K562 (cell line): ENCODE measurements at regions not wholly inside any gene's neighbourhood (a gene's known extent, or its start where the extent isn't known, plus 50 kb on each side); places are given as distances from the start of the nearest gene placed in this dataset.

Experiments
- ATAC-seq: fragments of 200-7000 bp; cut with Tn5 transposase; 3 replicates; pipeline ENCODE4 v1.9.1; 2020; ENCODE audit warnings: moderate library complexity
- BruUV-seq: library from RNA; stranded (reverse); fragments of 400-500 nt; replicated peaks from 2 replicates; lab custom pipeline; 2021; lab: Mats Ljungman, UMichigan
- CTCF ChIA-PET: fragments of 300-600 bp; formaldehyde crosslinking; extraction: SDS; loops from one replicate; lab custom pipeline; 2021; ENCODE audit warnings: low intra/inter-chr PET ratio; lab: Yijun Ruan, JAX
- POLR2A ChIA-PET: fragments of 300-600, 350-650 bp; sonication (Branson Sonifier 250); formaldehyde crosslinking; extraction: SDS; loops from one replicate; lab custom pipeline; 2021; ENCODE audit warnings: antibody characterized with exemption, inconsistent platforms; lab: Yijun Ruan, JAX
- DNase-seq, 4 experiments: peaks; one replicate each; pipeline versions ENCODE4 v3.0.0 to v3.0.0-alpha.2; 2011 to 2018; ENCODE audit warnings: low spot score in 3 of 4, mixed read lengths in 3 of 4; ENCODE audit errors: extremely low read depth in 1 of 4
- FAIRE-seq: peaks from 2 replicates; lab custom pipeline; 2011; peaks lifted over from hg19 to GRCh38; lab: Jason Lieb, UNC
- H2AFZ ChIP-seq: 2 replicates; pipeline ENCODE4 v1.6.0; 2011; ENCODE audit warnings: low read depth, low read length, control low read depth, inconsistent platforms
- H3K27ac ChIP-seq: fragments of 200-600 bp; 3 replicates; pipeline ENCODE4 v1.8.0; 2011; ENCODE audit warnings: low read depth, mild to moderate bottlenecking, control low read depth, inconsistent platforms, low read length, moderate library complexity, mixed read lengths; ENCODE audit errors: extremely low read depth
- H3K27me3 ChIP-seq, 2 experiments: fragments of 300-600 bp in 1 of 2; 2 replicates in 1 of 2; 3 replicates in 1 of 2; pipeline versions ENCODE4 v1.6.0 to v1.8.0; 2011; ENCODE audit warnings: inconsistent platforms in 2 of 2, low read length in 2 of 2, mild to moderate bottlenecking in 1 of 2, mixed read lengths in 1 of 2, moderate library complexity in 1 of 2; ENCODE audit not compliant: control insufficient read depth in 2 of 2, insufficient read depth in 2 of 2
- H3K36me3 ChIP-seq: fragments of 300-600 bp; 3 replicates; pipeline ENCODE4 v1.8.0; 2011; ENCODE audit warnings: mild to moderate bottlenecking, low read length, inconsistent platforms; ENCODE audit not compliant: control insufficient read depth, insufficient read depth
- H3K4me1 ChIP-seq, 2 experiments: fragments of 200-600 bp in 1 of 2; replicated peaks in 1 of 2; 2 replicates in 1 of 2; 3 replicates in 1 of 2; pipeline versions ENCODE4 v1.5.1 to v1.8.0; 2011; ENCODE audit warnings: inconsistent platforms in 2 of 2, low read length in 2 of 2, mild to moderate bottlenecking in 1 of 2, mixed read lengths in 1 of 2, moderate library complexity in 1 of 2; ENCODE audit not compliant: control insufficient read depth in 2 of 2, insufficient read depth in 2 of 2
- H3K4me2 ChIP-seq: 2 replicates; pipeline ENCODE4 v1.6.1; 2011; ENCODE audit warnings: low read length, control low read depth, inconsistent platforms, mixed read lengths; ENCODE audit not compliant: insufficient read depth
- H3K4me3 ChIP-seq: fragments of 200-600 bp; sonication (generic), shearing (Covaris generic); 2 replicates; pipeline ENCODE4 v1.5.1; 2016; ENCODE audit warnings: control low read depth, inconsistent platforms
- H3K79me2 ChIP-seq: fragments of 200-600 bp; 3 replicates; pipeline ENCODE4 v1.8.0; 2011; ENCODE audit warnings: low read length, inconsistent platforms; ENCODE audit not compliant: control insufficient read depth, insufficient read depth
- H3K9ac ChIP-seq, 2 experiments: 2 replicates each; pipeline versions ENCODE4 v1.6.0 to v1.6.1; 2011; ENCODE audit warnings: low read depth in 2 of 2, low read length in 2 of 2, control low read depth in 1 of 2, inconsistent platforms in 1 of 2, mild to moderate bottlenecking in 1 of 2, mixed read lengths in 1 of 2; ENCODE audit not compliant: insufficient read depth in 1 of 2
- H3K9me1 ChIP-seq: one replicate; pipeline ENCODE4 v1.6.0; 2011; ENCODE audit warnings: inconsistent platforms, mild to moderate bottlenecking, low read length, moderate library complexity; ENCODE audit not compliant: control insufficient read depth, insufficient read depth
- H3K9me3 ChIP-seq: replicated peaks from 2 replicates; pipeline ENCODE4 v1.5.1; 2011; ENCODE audit warnings: low read depth, low read length, inconsistent platforms; ENCODE audit not compliant: control insufficient read depth, insufficient read depth
- H4K20me1 ChIP-seq: replicated peaks from 2 replicates; pipeline ENCODE4 v1.6.1; 2011; ENCODE audit warnings: low read length, inconsistent platforms, mixed read lengths; ENCODE audit not compliant: control insufficient read depth, insufficient read depth
- CREM ChIP-seq: IDR thresholded peaks from 2 replicates; pipeline ENCODE4 v1.6.1; 2014; ENCODE audit warnings: antibody characterized with exemption, low read depth
- LCOR ChIP-seq: sonication (generic); formaldehyde crosslinking; IDR thresholded peaks from 2 replicates; pipeline ENCODE4 v1.8.0; 2022; ENCODE audit warnings: mild to moderate bottlenecking, missing genetic modification reagents
- NR2C1 ChIP-seq, 2 experiments: fragments of 450-650 bp; IDR thresholded peaks; 2 replicates each; pipeline ENCODE4 v1.6.1; 2017; ENCODE audit warnings: mild to moderate bottlenecking in 2 of 2, antibody characterized with exemption in 1 of 2, inconsistent platforms in 1 of 2, missing compliant biosample characterization in 1 of 2, missing genetic modification characterization in 1 of 2
- TRIM28 ChIP-seq: fragments of 450-650 bp; IDR thresholded peaks from 2 replicates; pipeline ENCODE4 v1.6.1; 2017
- ZNF699 ChIP-seq: fragments of 250-450 bp; sonication (Bioruptor Pico); IDR thresholded peaks from 2 replicates; pipeline ENCODE4 v1.8.0; 2021; ENCODE audit warnings: mild to moderate bottlenecking, moderate library complexity; ENCODE audit not compliant: insufficient replicate concordance
- WGBS: fragments of 100-300 bp; shearing (Covaris generic); methylation state at CpG from one replicate; pipeline ENCODE4 v1.1.6; 2016; ENCODE audit warnings: low coverage, mixed read lengths; ENCODE audit not compliant: insufficient coverage; ENCODE audit errors: missing lambda C conversion rate; 5-methylcytosine and 5-hydroxymethylcytosine counted together
- in situ Hi-C: fragments of 300-500 bp; cut with MboI; formaldehyde crosslinking; loops from 4 replicates; pipeline ENCODE4 v1.15.0; 2018; ENCODE audit warnings: inconsistent platforms, mixed read lengths
- intact Hi-C: fragments of 100-400 bp; cut with micrococcal nuclease; formaldehyde crosslinking; loops from 2 replicates; pipeline ENCODE4 v1.14.2; 2022
- TF ChIP-seq, protein P1 (sequence below): fragments of 250-450 bp; sonication (Bioruptor Pico); IDR thresholded peaks from 2 replicates; pipeline ENCODE4 v1.5.0; 2021
- TF ChIP-seq, protein P2 (sequence below): fragments of 250-450 bp; sonication (Bioruptor Pico); IDR thresholded peaks from 2 replicates; pipeline ENCODE4 v1.4.0; 2020; ENCODE audit warnings: borderline replicate concordance

DNA sequence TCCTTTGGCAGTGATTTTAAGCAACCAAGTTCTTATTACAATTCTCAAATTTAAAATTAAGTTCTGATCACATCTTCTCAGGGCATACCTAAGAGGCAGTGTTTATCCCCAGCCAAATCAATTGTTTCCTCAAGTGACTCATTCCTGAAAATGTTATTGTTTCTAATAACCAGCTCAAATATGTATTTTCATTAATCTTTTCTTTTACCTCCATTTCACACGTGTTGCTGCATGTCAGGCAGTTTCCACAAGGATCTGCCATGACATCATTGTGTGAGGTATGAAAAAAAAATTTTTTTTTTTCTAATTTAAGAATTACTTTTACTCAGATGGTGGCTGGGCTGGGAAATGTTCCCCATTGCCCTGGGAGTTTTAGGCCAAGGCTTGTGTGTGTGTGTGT is 113.0 kb upstream of the NTRK2 start:
- ChIA-PET POLR2A (no interaction called here), CTCF (no interaction called here)
- no peaks in the 10 kb centered on the region for H3K9me1 ChIP-seq
- H4K20me1 ChIP-seq, result no peaks in the 10 kb centered on the region
- H3K4me1 ChIP-seq, result no peaks in the 10 kb centered on the region
- TF ChIP-seq NR2C1 (IDR thresholded peaks at IDR 0.05) (no peak), NR2C1 (tag; IDR thresholded peaks at IDR 0.05) (no peak), ZNF699 (CRISPR knock-in tag) (no peak), CREM (no peak), TRIM28 (no peak), LCOR (CRISPR knock-in tag) (no peak)
- TF ChIP-seq, protein P1, sequence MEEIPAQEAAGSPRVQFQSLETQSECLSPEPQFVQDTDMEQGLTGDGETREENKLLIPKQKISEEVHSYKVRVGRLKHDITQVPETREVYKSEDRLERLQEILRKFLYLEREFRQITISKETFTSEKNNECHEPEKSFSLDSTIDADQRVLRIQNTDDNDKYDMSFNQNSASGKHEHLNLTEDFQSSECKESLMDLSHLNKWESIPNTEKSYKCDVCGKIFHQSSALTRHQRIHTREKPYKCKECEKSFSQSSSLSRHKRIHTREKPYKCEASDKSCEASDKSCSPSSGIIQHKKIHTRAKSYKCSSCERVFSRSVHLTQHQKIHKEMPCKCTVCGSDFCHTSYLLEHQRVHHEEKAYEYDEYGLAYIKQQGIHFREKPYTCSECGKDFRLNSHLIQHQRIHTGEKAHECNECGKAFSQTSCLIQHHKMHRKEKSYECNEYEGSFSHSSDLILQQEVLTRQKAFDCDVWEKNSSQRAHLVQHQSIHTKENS (CRISPR knock-in tag), result no peak
- TF ChIP-seq, protein P2, sequence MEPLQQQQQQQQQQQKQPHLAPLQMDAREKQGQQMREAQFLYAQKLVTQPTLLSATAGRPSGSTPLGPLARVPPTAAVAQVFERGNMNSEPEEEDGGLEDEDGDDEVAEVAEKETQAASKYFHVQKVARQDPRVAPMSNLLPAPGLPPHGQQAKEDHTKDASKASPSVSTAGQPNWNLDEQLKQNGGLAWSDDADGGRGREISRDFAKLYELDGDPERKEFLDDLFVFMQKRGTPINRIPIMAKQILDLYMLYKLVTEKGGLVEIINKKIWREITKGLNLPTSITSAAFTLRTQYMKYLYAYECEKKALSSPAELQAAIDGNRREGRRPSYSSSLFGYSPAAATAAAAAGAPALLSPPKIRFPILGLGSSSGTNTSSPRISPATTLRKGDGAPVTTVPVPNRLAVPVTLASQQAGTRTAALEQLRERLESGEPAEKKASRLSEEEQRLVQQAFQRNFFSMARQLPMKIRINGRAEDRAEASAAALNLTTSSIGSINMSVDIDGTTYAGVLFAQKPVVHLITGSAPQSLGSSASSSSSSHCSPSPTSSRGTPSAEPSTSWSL (CRISPR knock-in tag), result no peak
- no peaks in the 10 kb centered on the region for H3K36me3 ChIP-seq
- intact Hi-C loops, result no loop called here
- WGBS, result 0% methylated on average over 1 of the region's 1 CpG
- H2AFZ ChIP-seq, result no peak overlapping the region
- H3K4me3 ChIP-seq, result no peak overlapping the region
- no peaks in the 10 kb centered on the region for H3K79me2 ChIP-seq
- DNase-seq, result no peak
- no peak overlapping the region for H3K27ac ChIP-seq
- no peaks in the 10 kb centered on the region for H3K27me3 ChIP-seq
- H3K9ac ChIP-seq, result no peak overlapping the region
- no peak for FAIRE-seq
- in situ Hi-C loops, result no loop called here
- no peak for ATAC-seq
- H3K9me3 ChIP-seq, result no peaks in the 10 kb centered on the region
- no TSS peak for BruUV-seq
- H3K4me2 ChIP-seq, result no peak overlapping the region
